Prostate gland (tissue), 2 donors: ENCODE measurements at regions not wholly inside any gene's neighbourhood (a gene's known extent, or its start where the extent isn't known, plus 50 kb on each side); places are given as distances from the start of the nearest gene placed in this dataset.

ENCODE experiments used
- CTCF ChIP-seq, 4 experiments: fragments of 200-600 bp in 2 of 4; fragments of 450-650 bp in 2 of 4; sonication (generic) in 2 of 4; IDR thresholded peaks; 1 replicate in 3 of 4; 2 replicates in 1 of 4; pipeline ENCODE4 v1.5.1; 2016 to 2019; ENCODE audit warnings: antibody characterized with exemption in 4 of 4, mild to moderate bottlenecking in 2 of 4, moderate library complexity in 2 of 4
- POLR2AphosphoS5 ChIP-seq: sonication (generic); formaldehyde crosslinking; IDR thresholded peaks from one replicate; pipeline ENCODE4 v1.6.1; 2017; ENCODE audit warnings: antibody characterized with exemption

GRCh38 chr2:122949523-122949922 is 1075.6 kb upstream of the CNTNAP5 start:
- TF ChIP-seq CTCF (IDR thresholded peaks at IDR 0.05): no peak
- no peak for TF ChIP-seq POLR2AphosphoS5
